ENCODE measurements at regions not wholly inside any gene's neighbourhood (a gene's known extent, or its start where the extent isn't known, plus 50 kb on each side); places are given as distances from the start of the nearest gene placed in this dataset.

GRCh38 chr2:56739413-56739812 is 555.6 kb downstream of the CCDC85A start:
- TF ChIP-seq EZH2 (IDR thresholded peaks at IDR 0.05; ENCODE audit: insufficient read depth, poor library complexity, severe bottlenecking), result no peak
- TF ChIP-seq EZH2phosphoT487 (IDR thresholded peaks at IDR 0.05; ENCODE audit: insufficient read depth, low read depth), result no peak

Measured in GM23248 (cell line).